H9 (cell line): ENCODE measurements at regions not wholly inside any gene's neighbourhood (a gene's known extent, or its start where the extent isn't known, plus 50 kb on each side); places are given as distances from the start of the nearest gene placed in this dataset.

ENCODE experiments used
- DNase-seq: peaks from one replicate; pipeline ENCODE4 v3.0.0-alpha.2; 2017
- H2AFZ ChIP-seq: one replicate; pipeline ENCODE4 v1.6.1; 2013; ENCODE audit warnings: mild to moderate bottlenecking, low read length, control low read depth, moderate library complexity
- H2AK5ac ChIP-seq: 2 replicates; pipeline ENCODE4 v1.6.1; 2013; ENCODE audit warnings: low read length, control low read depth, mixed read lengths; ENCODE audit not compliant: insufficient read length
- H2BK120ac ChIP-seq: one replicate; pipeline ENCODE4 v1.6.1; 2013; ENCODE audit warnings: low read depth, mild to moderate bottlenecking, low read length, control low read depth, inconsistent platforms; ENCODE audit not compliant: poor library complexity, severe bottlenecking
- H2BK12ac ChIP-seq: 2 replicates; pipeline ENCODE4 v1.6.1; 2013; ENCODE audit warnings: low read length, control low read depth, mixed read lengths, low read depth; ENCODE audit not compliant: insufficient read length
- H2BK15ac ChIP-seq: 2 replicates; pipeline ENCODE4 v1.6.1; 2013; ENCODE audit warnings: low read depth, low read length, control low read depth
- H2BK20ac ChIP-seq: one replicate; pipeline ENCODE4 v1.6.1; 2013; ENCODE audit warnings: low read depth, mild to moderate bottlenecking, low read length, control low read depth, inconsistent platforms; ENCODE audit not compliant: poor library complexity, severe bottlenecking
- H2BK5ac ChIP-seq: 2 replicates; pipeline ENCODE4 v1.6.1; 2013; ENCODE audit warnings: low read length, control low read depth, mixed read lengths; ENCODE audit not compliant: insufficient read length
- H3K14ac ChIP-seq: 2 replicates; pipeline ENCODE4 v1.6.1; 2013; ENCODE audit warnings: low read length, control low read depth; ENCODE audit not compliant: insufficient read depth
- H3K18ac ChIP-seq: 2 replicates; pipeline ENCODE4 v1.6.1; 2013; ENCODE audit warnings: low read depth, mild to moderate bottlenecking, mixed read lengths, low read length, control low read depth; ENCODE audit not compliant: insufficient read length
- H3K23ac ChIP-seq: 2 replicates; pipeline ENCODE4 v1.6.1; 2013; ENCODE audit warnings: low read length, control low read depth, mixed read lengths, low read depth; ENCODE audit not compliant: insufficient read length
- H3K23me2 ChIP-seq: 2 replicates; pipeline ENCODE4 v1.6.1; 2013; ENCODE audit warnings: low read depth, mild to moderate bottlenecking, mixed read lengths, low read length, control low read depth; ENCODE audit not compliant: insufficient read length, poor library complexity, severe bottlenecking
- H3K27ac ChIP-seq: 2 replicates; pipeline ENCODE4 v1.5.1; 2013; ENCODE audit warnings: low read length, control low read depth, mixed read lengths, low read depth; ENCODE audit not compliant: insufficient read length
- H3K27me3 ChIP-seq: 2 replicates; pipeline ENCODE4 v1.6.1; 2013; ENCODE audit warnings: low read length, control low read depth, inconsistent platforms; ENCODE audit not compliant: insufficient read depth
- H3K4ac ChIP-seq: 2 replicates; pipeline ENCODE4 v1.6.1; 2013; ENCODE audit warnings: low read depth, mild to moderate bottlenecking, control low read depth, inconsistent platforms, low read length, moderate library complexity
- H3K4me1 ChIP-seq: 2 replicates; pipeline ENCODE4 v1.6.1; 2013; ENCODE audit warnings: low read length, control low read depth, inconsistent platforms; ENCODE audit not compliant: insufficient read depth
- H3K4me2 ChIP-seq: 2 replicates; pipeline ENCODE4 v1.6.1; 2013; ENCODE audit warnings: low read length, control low read depth, mixed read lengths; ENCODE audit not compliant: insufficient read length, insufficient read depth
- H3K56ac ChIP-seq: 2 replicates; pipeline ENCODE4 v1.6.1; 2013; ENCODE audit warnings: low read depth, mild to moderate bottlenecking, mixed read lengths, low read length, control low read depth; ENCODE audit not compliant: insufficient read length
- H3K79me1 ChIP-seq: 2 replicates; pipeline ENCODE4 v1.6.1; 2013; ENCODE audit warnings: low read depth, mild to moderate bottlenecking, moderate library complexity, low read length, control low read depth, inconsistent platforms; ENCODE audit not compliant: insufficient read depth, poor library complexity, severe bottlenecking
- H3K79me2 ChIP-seq: 2 replicates; pipeline ENCODE4 v1.6.1; 2013; ENCODE audit warnings: low read length, control low read depth, inconsistent platforms; ENCODE audit not compliant: insufficient read depth
- H3K9ac ChIP-seq: 2 replicates; pipeline ENCODE4 v1.6.1; 2013; ENCODE audit warnings: low read length, control low read depth, mixed read lengths; ENCODE audit not compliant: insufficient read length; ENCODE audit errors: extremely low read depth
- H3K9me3 ChIP-seq: one replicate; pipeline ENCODE4 v1.6.1; 2013; ENCODE audit warnings: low read depth, low read length, inconsistent platforms; ENCODE audit not compliant: control insufficient read depth
- H3T11ph ChIP-seq: one replicate; pipeline ENCODE4 v1.6.1; 2013; ENCODE audit warnings: mild to moderate bottlenecking, low read length, control low read depth, inconsistent platforms
- H4K20me1 ChIP-seq: one replicate; pipeline ENCODE4 v1.6.1; 2013; ENCODE audit not compliant: control insufficient read depth, insufficient read length, insufficient read depth
- H4K5ac ChIP-seq: 2 replicates; pipeline ENCODE4 v1.6.1; 2013; ENCODE audit warnings: low read depth, mild to moderate bottlenecking, mixed read lengths, low read length, control low read depth; ENCODE audit not compliant: insufficient read length
- H4K8ac ChIP-seq: replicated peaks from 2 replicates; pipeline ENCODE4 v1.6.1; 2013; ENCODE audit warnings: low read length, control low read depth, mixed read lengths, low read depth; ENCODE audit not compliant: insufficient read length
- H4K91ac ChIP-seq: 2 replicates; pipeline ENCODE4 v1.6.1; 2013; ENCODE audit warnings: low read depth, mild to moderate bottlenecking, moderate library complexity, mixed read lengths, low read length, control low read depth; ENCODE audit not compliant: insufficient read length
- H3K27ac Mint-ChIP-seq, 3 experiments: 2 replicates in 2 of 3; 3 replicates in 1 of 3; pipeline ENCODE4 v1.8.0; 2020 to 2021; ENCODE audit warnings: mixed read lengths in 3 of 3, mild to moderate bottlenecking in 1 of 3, moderate library complexity in 1 of 3
- H3K27me3 Mint-ChIP-seq: 2 replicates; pipeline ENCODE4 v1.8.0; 2021; ENCODE audit warnings: low read depth, mild to moderate bottlenecking, moderate library complexity, mixed read lengths
- H3K36me3 Mint-ChIP-seq, 3 experiments: 2 replicates in 2 of 3; 3 replicates in 1 of 3; pipeline ENCODE4 v1.8.0; 2020 to 2021; ENCODE audit warnings: low read depth in 3 of 3, mixed read lengths in 3 of 3; ENCODE audit not compliant: insufficient read depth in 1 of 3
- H3K4me1 Mint-ChIP-seq, 2 experiments: 2 replicates each; pipeline ENCODE4 v1.8.0; 2020; ENCODE audit warnings: mixed read lengths in 2 of 2
- H3K4me3 Mint-ChIP-seq, 2 experiments: 2 replicates in 1 of 2; 3 replicates in 1 of 2; pipeline ENCODE4 v1.8.0; 2020 to 2021; ENCODE audit warnings: mild to moderate bottlenecking in 2 of 2, mixed read lengths in 2 of 2, moderate library complexity in 1 of 2
- H3K9me3 Mint-ChIP-seq, 2 experiments: 2 replicates in 1 of 2; 3 replicates in 1 of 2; pipeline ENCODE4 v1.8.0; 2020; ENCODE audit warnings: mild to moderate bottlenecking in 2 of 2, mixed read lengths in 2 of 2, moderate library complexity in 1 of 2
- CTCF ChIP-seq: fragments of 200-600 bp; sonication (generic); conservative IDR thresholded peaks from 3 replicates; pipeline ENCODE4 v1.8.0; 2021; ENCODE audit warnings: antibody characterized with exemption, mild to moderate bottlenecking

- Mint-ChIP-seq H3K9me3 (peaks cover 0 to 2% of the 10 kb centered on the region in 2 experiments; a peak in 1 of 5 replicates), H3K4me3 (no peak overlapping the region), H3K27me3 (no peaks in the 10 kb centered on the region), H3K4me1 (peaks cover 14 to 20% of the 10 kb centered on the region in 2 experiments), H3K27ac (0 out of 7 replicates have a peak overlapping the region, but pooled peaks of 1 of the 3 experiments have one; percentile 19), H3K36me3 (peaks cover 0 to 4% (median 0%) of the 10 kb centered on the region in 3 experiments; a peak in 2 of 7 replicates)
- Histone ChIP-seq H3K27ac (no peak overlapping the region), H4K91ac (no peak overlapping the region), H2BK120ac (no peak overlapping the region), H3K27me3 (no peaks in the 10 kb centered on the region), H2BK20ac (no peak overlapping the region), H3K14ac (no peak overlapping the region), H2AFZ (no peak overlapping the region), H3K18ac (no peak overlapping the region), H3K9ac (no peak overlapping the region), H3K4ac (no peak overlapping the region), H2AK5ac (no peak overlapping the region), H3K23me2 (no peaks in the 10 kb centered on the region), H3K9me3 (no peaks in the 10 kb centered on the region), H3K79me1 (no peaks in the 10 kb centered on the region), H4K20me1 (no peaks in the 10 kb centered on the region), H3T11ph (no peak overlapping the region), H2BK5ac (no peak overlapping the region), H2BK12ac (no peak overlapping the region), H2BK15ac (no peak overlapping the region), H3K79me2 (no peaks in the 10 kb centered on the region), H3K4me2 (no peak overlapping the region), H3K56ac (no peak overlapping the region), H3K23ac (no peak overlapping the region), H4K8ac (no peak overlapping the region), H3K4me1 (no peaks in the 10 kb centered on the region; the same call in 1 of the 2 replicates), H4K5ac (no peak overlapping the region)
- DNase-seq, result no peak
- TF ChIP-seq CTCF, result no peak
Measured at GRCh38 chr4:124904723-124905388, 192.3 kb upstream of the ANKRD50 start.
